NCI-H1930 (cell line): ENCODE measurements at regions not wholly inside any gene's neighbourhood (a gene's known extent, or its start where the extent isn't known, plus 50 kb on each side); places are given as distances from the start of the nearest gene placed in this dataset.
A peak's percentile ranks its signal among the peaks of the same experiment; 100 is the strongest.

Experiments used
- DNase-seq, 2 experiments: peaks; one replicate each; lab custom pipeline; 2025; lab: John Stamatoyannopoulos, UW

DNA sequence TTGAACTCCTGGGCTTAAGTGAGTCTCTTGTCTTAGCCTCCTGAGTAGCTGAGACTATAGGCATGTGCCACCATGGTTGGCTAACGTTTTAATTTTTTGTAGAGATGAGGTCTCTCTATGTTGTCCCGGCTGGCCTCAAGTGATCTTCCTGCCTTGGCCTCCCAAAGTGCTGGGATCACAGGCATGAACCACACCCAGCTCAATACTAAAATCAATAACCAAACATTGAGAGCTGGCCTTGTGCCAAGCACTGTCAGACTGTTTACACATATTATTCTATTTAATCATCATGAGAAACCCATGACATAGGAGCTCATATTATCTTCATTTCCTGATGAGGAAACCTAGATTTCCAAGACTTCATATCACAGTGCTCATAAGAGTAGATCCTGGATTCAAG lies 251.2 kb downstream of the BAMBI start:
- DNase-seq, result no peak

DNA sequence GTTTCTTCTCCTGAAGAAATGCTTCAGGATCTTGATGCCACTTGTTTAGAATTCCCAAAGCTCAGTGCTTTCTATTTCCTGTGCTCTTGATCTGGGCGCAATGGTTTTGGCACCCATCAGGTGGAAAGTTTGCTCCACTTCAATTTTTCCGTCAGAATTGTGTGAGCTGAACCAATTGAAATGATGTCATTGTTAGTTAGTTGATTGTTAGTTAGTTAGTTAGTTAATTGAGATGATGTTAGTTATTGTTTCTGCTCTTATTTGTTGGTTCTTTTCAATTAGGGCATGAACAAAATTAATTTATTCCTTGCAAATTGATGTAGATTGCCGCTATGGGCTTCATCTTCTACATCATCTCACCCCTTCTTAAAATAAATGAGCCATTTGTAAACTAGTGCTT lies 252.6 kb downstream of the BAMBI start:
- DNase-seq, result no peak

DNA sequence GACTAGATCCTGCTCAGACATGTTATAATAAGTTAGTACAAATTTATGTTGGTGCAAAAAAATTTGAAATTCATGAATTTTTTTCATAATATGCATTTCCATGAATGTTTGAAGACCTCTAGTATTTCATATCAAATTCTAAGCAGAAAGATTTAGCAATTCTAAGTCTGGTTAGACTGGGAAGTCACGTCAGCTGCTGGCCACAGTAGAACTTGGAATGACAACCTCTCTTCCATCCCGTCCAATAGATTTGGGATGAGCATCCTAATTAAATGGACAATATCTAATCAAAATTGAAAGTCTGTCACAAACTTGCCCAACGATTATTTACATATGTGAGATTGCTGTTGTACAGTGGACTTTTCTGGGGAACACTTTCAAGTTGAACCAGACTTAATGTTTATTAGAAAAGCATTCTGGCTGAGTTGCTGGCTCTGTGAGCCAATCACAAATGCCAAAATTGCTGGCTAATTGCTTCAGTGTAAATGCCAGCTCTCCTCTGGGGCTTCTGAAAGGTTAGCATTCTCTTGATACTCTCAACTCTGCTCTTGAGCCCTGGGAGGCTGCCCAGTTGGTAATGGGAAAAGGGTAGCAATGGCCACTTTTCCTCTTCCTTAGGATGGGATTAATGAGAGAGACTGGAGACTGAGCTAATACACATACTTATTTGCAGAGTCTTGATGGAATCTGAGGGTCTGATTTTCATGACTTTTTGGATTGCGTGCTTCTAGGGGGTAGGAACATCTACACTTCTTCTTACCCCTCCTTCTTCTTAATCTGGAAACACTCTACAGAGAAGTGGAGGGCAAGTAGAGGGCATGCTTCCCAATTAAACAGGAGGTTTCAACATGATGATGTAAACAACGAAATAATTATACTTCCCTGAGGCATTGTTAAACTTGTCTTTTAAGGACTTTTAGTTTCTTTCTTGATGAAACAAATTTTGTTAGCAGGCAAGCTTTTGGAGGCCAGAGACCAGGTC lies 253.5 kb downstream of the BAMBI start:
- DNase-seq, result no peak

DNA sequence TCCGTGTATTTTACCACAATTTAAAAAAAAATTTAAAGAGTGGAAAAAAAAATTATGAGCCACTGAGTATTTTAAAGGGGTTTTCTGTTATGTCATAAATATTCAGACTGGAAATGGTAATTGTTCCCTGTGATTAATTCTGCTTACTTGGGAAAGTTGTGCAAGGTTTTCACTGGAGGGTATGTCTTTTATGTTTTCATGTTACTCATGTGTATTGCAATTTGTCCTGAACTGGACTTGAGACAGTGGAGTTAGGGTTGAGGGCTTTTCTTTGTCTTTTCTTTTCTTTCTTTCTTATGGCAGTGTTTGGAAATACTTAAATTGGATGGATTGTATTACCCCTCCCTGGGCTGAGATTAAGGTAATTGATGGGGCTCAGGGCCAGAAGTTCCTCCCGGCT lies 257.7 kb downstream of the BAMBI start:
- no peak for DNase-seq

DNA sequence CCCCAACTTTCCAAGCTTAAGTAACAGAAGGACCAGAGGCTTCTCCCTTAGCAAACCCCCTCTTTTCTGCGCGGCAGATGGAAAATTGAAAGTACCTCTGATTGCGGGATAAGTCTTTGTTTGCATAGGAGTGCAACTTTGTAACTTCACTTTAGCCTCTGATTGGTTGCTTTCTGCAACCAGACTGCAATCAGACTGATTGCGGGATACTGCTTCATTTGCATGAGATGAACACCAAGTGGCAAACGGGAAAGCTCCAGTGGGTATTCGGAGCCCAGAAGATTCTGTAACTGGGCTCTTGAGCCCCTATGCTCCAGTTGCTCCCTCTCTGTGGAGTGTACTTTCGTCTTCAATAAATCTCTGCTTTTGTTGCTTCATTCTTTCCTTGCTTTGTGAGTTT lies 260.6 kb downstream of the BAMBI start:
- DNase-seq, result no peak

DNA sequence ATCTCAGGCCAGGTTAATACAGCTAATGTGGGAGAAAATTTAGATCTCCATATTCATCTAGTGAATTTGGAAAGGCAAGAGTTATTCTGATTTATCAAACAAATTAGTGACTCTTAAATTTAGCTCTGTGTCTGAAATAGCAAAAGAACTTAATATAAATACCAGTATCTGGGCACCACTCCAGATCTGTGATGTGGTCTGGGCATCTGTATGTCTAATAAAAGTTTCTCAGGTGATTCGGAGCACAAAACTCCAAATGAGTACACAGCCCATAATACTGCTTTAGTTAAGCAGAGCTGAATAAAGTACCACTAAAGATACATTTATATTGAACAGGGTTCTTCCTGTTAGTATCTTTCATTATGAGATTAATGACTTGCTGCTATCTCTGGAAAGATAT lies 261.4 kb downstream of the BAMBI start:
- DNase-seq, result no peak

DNA sequence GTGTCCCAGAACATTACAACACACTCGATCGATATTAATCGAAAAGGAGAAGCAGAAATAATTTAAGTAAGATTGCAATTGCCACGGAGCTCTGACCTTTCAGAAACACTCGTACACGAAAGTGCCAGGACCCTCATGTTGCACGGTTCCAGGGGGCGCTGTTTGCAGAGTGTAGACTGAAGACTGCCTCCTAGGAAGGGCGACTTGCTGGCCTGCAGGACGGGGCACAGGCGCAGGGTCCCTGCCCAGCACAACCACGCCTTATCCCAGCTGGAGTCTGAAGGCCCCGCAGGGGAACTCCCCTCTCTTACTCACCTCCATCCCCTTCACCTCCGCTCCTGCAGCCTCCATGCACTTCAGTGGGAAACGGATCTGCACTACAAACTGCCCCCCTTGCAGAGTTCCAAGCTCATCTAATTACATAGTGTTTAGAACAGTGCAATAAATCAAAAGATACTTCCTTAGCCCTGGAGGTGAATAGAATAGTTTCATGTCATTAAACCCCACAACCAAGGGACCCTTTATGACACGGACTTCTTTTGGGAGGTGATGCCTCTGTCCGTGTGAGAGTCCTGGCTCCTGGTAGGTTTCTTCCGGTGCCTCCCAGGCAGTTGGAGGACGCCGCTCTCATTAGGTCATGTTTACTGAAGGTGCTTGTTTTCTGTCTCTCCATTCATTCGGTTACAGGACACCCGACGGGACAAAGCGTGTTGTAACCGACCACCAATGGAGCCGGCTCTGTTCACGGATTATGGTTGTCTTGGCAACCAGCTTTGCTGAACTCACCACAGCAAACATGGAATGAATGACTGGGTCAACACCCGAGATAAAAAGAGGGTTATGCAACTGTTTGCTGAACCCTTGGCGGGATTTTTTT lies 262.2 kb downstream of the BAMBI start:
- DNase-seq, result peak; percentile 78 to 90

DNA sequence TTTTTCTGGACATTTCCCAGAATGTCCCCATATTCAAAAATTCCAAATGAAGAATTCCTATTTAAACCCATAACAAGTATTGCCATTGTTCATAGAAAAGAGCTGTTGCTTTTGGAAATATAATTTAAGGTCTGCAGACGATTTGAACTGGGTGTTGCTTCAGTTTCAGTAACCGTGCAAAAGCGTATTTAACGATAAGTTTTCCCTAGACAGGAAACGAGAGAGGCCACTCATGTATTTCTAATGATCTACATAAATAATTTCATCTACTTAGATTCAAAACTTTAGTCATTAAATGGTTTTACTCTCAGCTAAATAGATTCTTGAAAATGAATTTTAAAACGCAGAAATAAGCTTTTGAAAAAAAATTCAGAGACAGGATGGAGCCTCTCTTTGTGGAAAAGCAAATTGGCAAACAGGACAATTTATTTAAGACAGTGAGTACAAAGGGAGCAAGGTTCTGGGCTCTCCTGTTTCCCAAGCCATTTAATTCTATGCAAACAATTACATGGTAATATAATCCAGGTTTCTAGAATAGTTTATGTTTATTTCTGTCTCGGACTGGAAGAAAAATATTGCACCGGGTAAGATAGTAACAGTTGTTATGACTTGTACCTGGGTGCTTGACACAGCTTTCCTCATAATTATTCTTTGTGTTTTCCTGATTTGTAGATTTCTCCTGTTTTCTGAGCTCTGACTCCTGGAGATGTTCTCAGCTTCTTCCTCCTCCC lies 263.0 kb downstream of the BAMBI start:
- DNase-seq, result peak; percentile 30 to 67

DNA sequence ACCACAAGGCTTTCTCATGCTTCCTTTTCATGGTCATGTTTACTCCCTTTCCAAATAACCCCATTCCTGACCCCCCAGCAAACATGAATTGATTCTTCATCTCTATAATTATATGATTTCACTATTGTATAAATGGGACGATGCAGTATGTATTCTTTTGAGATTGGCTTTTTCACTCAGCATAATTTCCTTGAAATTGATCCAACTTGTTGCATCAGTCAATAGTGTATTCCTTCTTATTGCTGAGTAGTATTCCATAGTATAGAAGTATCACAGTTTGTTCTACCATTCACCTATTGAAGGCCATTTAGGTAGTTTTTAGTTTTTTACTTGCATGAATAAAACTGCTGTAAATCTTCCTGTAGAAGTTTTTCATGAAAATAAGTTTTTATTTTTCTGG lies 264.7 kb downstream of the BAMBI start:
- no peak for DNase-seq

DNA sequence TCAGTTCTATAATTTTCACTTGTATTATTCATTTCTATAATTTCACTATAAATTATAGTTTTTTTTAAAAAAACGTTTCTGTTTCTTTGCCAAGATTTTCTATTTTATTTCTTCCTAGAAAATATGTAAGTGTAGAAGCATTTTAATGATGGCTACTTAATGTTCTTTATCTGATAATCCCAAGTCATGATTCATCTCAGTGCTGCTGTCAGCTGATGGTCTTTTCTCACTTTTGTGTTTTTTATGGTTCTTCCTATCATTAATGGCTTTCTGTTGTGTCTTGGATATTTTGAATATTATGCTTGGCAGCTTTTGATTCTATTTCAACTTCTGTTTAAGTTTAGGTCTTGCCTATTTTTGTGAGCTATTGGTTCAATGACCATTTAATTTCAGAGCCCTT lies 268.6 kb downstream of the BAMBI start:
- DNase-seq, result no peak

DNA sequence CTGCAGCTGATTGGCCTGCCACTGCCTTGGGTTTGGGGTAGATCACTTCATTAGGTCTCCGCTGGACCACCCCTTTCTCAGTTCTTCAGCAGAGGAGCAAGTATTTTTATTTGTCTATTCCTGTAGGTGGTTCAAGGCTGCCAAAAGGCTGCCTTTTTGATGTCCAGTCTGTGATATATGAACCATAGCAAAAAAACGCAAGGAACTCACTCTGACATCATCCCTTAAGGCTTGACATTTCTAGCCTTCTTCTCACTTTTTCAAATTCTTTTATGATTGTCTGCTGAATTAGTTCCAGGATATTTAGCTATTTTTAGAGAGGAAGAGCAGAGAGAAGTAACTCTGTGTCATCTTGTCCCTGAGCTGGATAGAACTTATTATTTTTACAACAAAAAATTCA lies 269.2 kb downstream of the BAMBI start:
- no peak for DNase-seq

DNA sequence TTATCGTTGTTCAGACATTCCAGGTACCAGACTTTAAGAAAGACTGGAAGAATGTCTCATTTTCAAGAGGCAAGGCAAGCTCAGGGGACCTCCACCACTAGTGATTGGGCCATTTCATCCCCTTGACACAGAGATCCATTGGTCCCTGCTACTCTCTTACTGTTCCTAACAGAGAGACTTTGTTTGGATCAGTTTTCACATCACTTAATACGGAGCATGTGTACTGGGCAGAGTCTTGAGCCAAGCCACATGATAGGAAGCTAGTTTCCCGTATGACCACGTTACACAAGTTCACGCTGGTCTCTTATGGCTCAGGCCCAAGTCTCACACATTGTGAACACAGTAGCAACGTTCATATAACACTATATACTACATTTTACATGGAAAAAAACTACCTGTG lies 269.9 kb downstream of the BAMBI start:
- DNase-seq, result no peak

DNA sequence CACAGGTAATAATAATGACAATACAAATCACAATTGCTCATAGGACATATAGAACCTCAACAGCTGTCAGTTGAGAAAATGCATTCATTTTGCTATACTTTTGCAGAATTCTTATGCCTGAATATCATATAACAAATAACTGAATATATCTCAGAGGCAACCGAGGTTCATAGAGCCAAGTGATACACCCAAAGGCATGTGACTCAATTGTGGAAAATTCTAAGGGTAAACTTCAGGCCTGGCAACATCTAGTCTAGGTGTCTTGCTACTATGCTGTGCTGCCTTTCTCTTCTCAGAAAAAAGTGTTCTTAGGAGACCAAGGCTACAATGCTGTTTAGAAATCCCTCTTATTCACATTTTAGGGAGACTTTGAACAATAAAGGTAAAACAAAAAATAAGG lies 270.7 kb downstream of the BAMBI start:
- DNase-seq, result no peak

DNA sequence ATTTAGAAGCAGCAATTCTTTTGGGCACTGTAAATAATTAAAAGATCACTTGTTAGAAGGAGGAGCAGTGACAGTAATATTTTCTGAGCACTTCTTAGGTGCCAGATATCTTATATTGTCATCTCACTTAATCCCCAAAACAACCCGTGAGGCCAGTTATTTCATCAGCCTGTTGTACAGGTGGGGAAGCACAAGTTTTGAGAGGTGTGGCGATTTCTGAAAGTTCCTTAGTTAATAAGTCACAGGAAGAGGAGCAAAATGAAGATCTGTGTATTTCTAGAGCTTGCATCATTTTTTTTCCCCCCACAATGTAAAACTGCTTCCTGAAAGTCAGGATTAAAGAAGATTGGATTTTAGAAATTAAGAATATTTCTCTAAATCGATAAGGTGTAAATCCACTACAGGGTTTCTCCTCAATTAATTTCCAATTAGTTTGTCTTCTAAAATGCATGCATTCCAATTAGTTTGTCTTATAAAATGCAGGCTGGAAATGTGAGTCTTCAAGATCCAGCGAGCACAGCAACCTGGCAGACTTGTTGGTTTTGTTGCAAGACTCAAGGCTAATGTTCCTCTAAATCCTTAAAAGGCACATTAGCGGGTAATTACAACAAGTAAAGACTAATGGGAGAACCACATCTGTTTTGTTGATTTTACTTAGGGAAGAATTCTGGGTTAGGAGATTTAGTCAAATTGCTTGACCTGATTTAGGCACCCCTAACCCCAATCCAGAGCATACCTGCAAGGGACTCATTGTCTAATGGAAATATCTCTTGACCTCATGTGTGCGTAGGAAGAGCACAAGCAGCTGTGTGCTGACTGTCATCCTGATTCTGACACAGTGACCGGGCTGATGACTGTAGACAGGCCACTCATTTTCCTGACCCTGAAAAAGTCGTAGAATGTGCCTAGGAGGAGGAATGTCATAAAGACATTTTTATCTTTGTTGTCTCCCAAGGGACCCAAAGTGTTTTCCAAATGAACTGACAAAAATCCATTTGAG lies 272.0 kb downstream of the BAMBI start:
- no peak for DNase-seq

DNA sequence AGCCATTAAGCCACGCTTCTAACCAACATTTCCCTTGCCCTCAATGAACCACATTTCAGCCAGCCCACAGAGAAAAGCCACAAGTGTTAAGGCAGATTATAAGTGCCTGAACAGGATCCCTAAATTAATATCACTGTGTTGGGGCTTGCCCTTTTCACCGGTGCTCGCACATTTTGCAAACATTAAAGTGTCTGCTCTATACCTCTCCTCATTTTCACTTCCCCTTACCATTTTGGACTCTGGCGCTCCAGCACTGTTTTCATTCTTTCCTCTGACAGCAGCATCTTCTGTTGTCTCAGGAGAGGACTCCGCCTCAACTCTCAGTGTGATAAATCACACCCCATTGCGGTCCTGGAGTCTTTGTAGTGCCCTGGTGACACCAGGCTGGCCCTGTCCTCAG lies 274.2 kb downstream of the BAMBI start:
- DNase-seq, result no peak

DNA sequence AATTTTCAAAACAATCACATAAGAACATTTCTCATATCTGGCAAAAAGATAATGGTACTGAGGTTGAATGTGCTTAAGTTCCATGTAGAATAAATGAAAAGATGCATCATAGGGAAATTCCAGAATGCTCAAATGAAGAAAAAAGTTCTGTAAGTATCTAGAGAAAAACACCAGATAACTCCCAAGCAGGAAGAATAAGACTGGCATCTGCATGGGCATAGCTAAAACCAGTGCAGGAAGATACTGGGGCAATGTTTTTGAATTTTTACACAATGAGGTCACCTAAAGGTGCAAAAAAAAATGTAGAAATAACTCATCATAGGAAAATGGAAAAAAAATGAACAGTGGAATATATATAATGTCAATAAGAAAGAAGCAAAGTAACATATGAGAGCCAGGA lies 275.2 kb downstream of the BAMBI start:
- DNase-seq, result no peak

DNA sequence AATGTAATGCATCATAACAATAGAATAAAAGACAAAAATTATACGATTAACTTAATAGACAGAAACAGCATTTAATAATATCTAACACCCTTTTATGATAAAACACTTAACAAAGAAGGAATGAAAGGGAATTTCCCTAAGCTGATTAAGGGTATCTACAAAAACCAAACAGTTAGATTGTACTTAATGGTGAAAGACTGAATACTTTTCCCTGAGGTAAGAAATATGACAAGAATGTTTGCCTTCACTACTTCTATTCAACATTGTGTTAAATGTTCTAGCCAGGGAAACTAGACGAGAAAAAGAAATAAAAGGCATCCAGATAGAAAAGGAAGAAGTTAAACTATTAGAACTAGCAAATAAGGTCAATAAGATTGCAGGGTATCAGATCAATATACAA lies 276.9 kb downstream of the BAMBI start:
- no peak for DNase-seq

DNA sequence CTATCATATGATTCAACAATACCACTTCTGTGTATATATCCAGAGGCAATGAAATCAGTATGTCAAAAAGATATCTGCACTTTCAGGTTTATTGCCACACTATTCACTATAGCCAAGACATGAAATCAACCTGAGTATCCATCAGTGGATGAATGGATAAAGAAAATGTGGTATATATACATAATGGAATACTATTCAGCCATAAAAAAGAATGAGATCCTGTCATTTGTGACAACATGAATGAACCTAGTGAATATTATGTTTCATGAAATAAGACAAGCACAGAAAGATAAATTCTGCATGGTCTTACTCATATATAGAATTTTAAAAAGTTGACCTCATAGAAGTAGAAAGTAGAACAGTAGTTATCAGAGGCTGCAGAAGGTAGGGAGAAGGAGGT lies 281.1 kb downstream of the BAMBI start:
- DNase-seq, result no peak

DNA sequence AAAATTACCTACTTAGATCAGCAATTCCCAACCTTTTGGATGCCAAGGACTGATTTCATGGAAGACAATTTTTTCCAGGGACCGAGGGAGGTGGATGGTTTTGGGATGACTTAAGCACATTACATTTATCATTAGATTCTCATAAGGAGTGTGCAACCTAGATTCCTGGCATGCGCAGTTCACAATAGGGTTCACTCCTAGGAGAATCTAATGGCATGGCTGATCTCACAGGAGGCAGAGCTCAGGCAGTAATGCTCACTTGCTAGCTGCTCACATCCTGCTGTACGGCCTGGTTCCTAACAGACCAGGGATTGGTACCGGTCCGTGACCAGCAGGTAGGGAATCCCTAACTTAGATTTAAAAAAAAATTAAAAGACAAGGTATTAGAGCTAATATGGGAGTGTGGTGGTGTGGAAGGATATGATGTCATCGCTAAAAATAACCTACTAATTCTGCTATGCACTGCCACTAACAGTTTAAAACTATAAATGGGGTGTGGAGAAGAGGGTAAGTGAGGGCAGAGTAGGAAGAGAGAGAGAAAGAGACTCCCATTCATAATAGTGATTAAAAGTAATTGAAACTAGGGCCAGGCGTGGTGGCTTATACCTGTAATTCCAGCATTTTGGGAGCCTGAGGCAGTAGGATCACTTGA lies 282.7 kb downstream of the BAMBI start:
- no peak for DNase-seq

DNA sequence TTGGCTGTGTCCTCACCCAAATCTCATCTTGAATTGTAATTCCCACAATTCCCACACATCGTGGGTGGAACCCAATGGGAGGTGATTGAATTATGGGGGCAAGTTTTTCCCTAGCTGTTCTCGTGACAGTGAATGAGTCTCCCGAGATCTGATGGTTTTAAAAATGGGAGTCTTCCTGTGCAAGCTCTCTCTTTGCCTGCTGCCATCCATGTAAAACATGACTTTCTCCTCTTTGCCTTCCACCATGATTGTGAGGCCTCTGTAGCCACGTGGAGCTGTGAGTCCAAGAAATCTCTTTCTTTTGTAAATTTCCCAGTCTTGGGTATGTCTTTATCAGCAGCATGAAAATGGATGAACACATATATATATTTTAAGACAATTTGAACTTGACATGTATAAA lies 285.4 kb downstream of the BAMBI start:
- DNase-seq, result no peak
